ENCODE measurements at regions not wholly inside any gene's neighbourhood (a gene's known extent, or its start where the extent isn't known, plus 50 kb on each side); places are given as distances from the start of the nearest gene placed in this dataset.

- no peak for TF ChIP-seq CTCF (IDR thresholded peaks at IDR 0.05; ENCODE audit: extremely low read depth, insufficient read depth, missing control alignments)
- in situ Hi-C loops (cut with MboI; ENCODE audit: low pct_unique_long_range_greater_than_20kb, low sequenced_read_pairs, unreplicated experiment): no loop called here
- no peak for DNase-seq (ENCODE audit: low spot score)
Measured at GRCh38 chr9:108456903-108457302, 398.9 kb downstream of the ACTL7B start.

GRCh38 chr9:108445431-108446071, 410.2 kb downstream of the ACTL7B start:
- DNase-seq (ENCODE audit: low spot score): no peak
- no peak for TF ChIP-seq CTCF (IDR thresholded peaks at IDR 0.05; ENCODE audit: extremely low read depth, insufficient read depth, missing control alignments)
- in situ Hi-C loops (cut with MboI; ENCODE audit: low pct_unique_long_range_greater_than_20kb, low sequenced_read_pairs, unreplicated experiment): no loop called here

GRCh38 chr9:108444400-108445358, 411.1 kb downstream of the ACTL7B start:
- DNase-seq (ENCODE audit: low spot score): no peak
- in situ Hi-C loops (cut with MboI; ENCODE audit: low pct_unique_long_range_greater_than_20kb, low sequenced_read_pairs, unreplicated experiment): no loop called here

GRCh38 chr9:108443741-108444140, 412.0 kb downstream of the ACTL7B start:
- in situ Hi-C loops (cut with MboI; ENCODE audit: low pct_unique_long_range_greater_than_20kb, low sequenced_read_pairs, unreplicated experiment): no loop called here

More at GRCh38 chr9:108444400-108445358, 411.1 kb downstream of the ACTL7B start:
- no peak for TF ChIP-seq CTCF (IDR thresholded peaks at IDR 0.05; ENCODE audit: extremely low read depth, insufficient read depth, missing control alignments)

GRCh38 chr9:108443019-108443633, 412.7 kb downstream of the ACTL7B start:
- DNase-seq (ENCODE audit: low spot score): no peak
- in situ Hi-C loops (cut with MboI; ENCODE audit: low pct_unique_long_range_greater_than_20kb, low sequenced_read_pairs, unreplicated experiment): no loop called here
- no peak for TF ChIP-seq CTCF (IDR thresholded peaks at IDR 0.05; ENCODE audit: extremely low read depth, insufficient read depth, missing control alignments)

More at GRCh38 chr9:108443741-108444140, 412.0 kb downstream of the ACTL7B start:
- TF ChIP-seq CTCF (IDR thresholded peaks at IDR 0.05; ENCODE audit: extremely low read depth, insufficient read depth, missing control alignments): no peak
- DNase-seq (ENCODE audit: low spot score): no peak

GRCh38 chr9:108442627-108443018, 413.2 kb downstream of the ACTL7B start:
- no peak for TF ChIP-seq CTCF (IDR thresholded peaks at IDR 0.05; ENCODE audit: extremely low read depth, insufficient read depth, missing control alignments)
- DNase-seq (ENCODE audit: low spot score): no peak
- in situ Hi-C loops (cut with MboI; ENCODE audit: low pct_unique_long_range_greater_than_20kb, low sequenced_read_pairs, unreplicated experiment): no loop called here
